PFSK-1 (cell line): ENCODE measurements at regions not wholly inside any gene's neighbourhood (a gene's known extent, or its start where the extent isn't known, plus 50 kb on each side); places are given as distances from the start of the nearest gene placed in this dataset.

Experiments
- FOXP2 ChIP-seq: optimal IDR thresholded peaks from 2 replicates; pipeline ENCODE3; 2011; ENCODE audit warnings: borderline replicate concordance, control low read depth, inconsistent platforms; ENCODE audit not compliant: insufficient read depth; ENCODE audit errors: extremely low read length, extremely low read depth
- POLR2AphosphoS5 ChIP-seq: IDR thresholded peaks from 2 replicates; pipeline ENCODE4 v1.6.1; 2012; ENCODE audit warnings: low read depth, mild to moderate bottlenecking, control low read depth, low read length, moderate library complexity
- REST ChIP-seq, 2 experiments: IDR thresholded peaks; 2 replicates each; pipeline versions ENCODE4 v1.6.1 to v1.8.0; 2011 to 2012; ENCODE audit warnings: low read depth in 2 of 2, low read length in 2 of 2, control low read depth in 1 of 2, inconsistent platforms in 1 of 2, mild to moderate bottlenecking in 1 of 2, moderate library complexity in 1 of 2; ENCODE audit not compliant: insufficient read depth in 1 of 2
- SIN3A ChIP-seq: IDR thresholded peaks from 2 replicates; pipeline ENCODE4 v1.6.1; 2012; ENCODE audit warnings: mild to moderate bottlenecking, low read length, moderate library complexity, borderline replicate concordance; ENCODE audit not compliant: insufficient read depth
- TAF1 ChIP-seq: IDR thresholded peaks from 2 replicates; pipeline ENCODE4 v1.6.1; 2012; ENCODE audit warnings: low read length, control low read depth, borderline replicate concordance; ENCODE audit not compliant: insufficient read depth

- TF ChIP-seq POLR2AphosphoS5 (no peak), REST (IDR thresholded peaks at IDR 0.05; ENCODE audit: insufficient read depth in 1 of 2, low read depth in 2 of 2, low read length in 2 of 2) (no peak), TAF1 (no peak), SIN3A (no peak), FOXP2 (no peak)
Observed at GRCh38 chr7:36078816-36079360, 74.2 kb upstream of the EEPD1 start.

- TF ChIP-seq FOXP2: no peak
- TF ChIP-seq POLR2AphosphoS5: no peak
- no peak for TF ChIP-seq SIN3A
- no peak for TF ChIP-seq REST (IDR thresholded peaks at IDR 0.05; ENCODE audit: insufficient read depth in 1 of 2, low read depth in 2 of 2, low read length in 2 of 2)
- TF ChIP-seq TAF1: no peak
Observed at GRCh38 chr7:36079446-36080025, 73.5 kb upstream of the EEPD1 start.

- TF ChIP-seq POLR2AphosphoS5 (no peak), TAF1 (no peak), FOXP2 (no peak), SIN3A (no peak), REST (IDR thresholded peaks at IDR 0.05; ENCODE audit: insufficient read depth in 1 of 2, low read depth in 2 of 2, low read length in 2 of 2) (no peak)
Observed at GRCh38 chr7:36080843-36081242, 72.2 kb upstream of the EEPD1 start.

- TF ChIP-seq POLR2AphosphoS5: no peak
- TF ChIP-seq SIN3A: no peak
- TF ChIP-seq FOXP2: no peak
- TF ChIP-seq TAF1: no peak
- TF ChIP-seq REST (IDR thresholded peaks at IDR 0.05; ENCODE audit: insufficient read depth in 1 of 2, low read depth in 2 of 2, low read length in 2 of 2): no peak
Observed at GRCh38 chr7:36082216-36082615, 70.8 kb upstream of the EEPD1 start.

DNA sequence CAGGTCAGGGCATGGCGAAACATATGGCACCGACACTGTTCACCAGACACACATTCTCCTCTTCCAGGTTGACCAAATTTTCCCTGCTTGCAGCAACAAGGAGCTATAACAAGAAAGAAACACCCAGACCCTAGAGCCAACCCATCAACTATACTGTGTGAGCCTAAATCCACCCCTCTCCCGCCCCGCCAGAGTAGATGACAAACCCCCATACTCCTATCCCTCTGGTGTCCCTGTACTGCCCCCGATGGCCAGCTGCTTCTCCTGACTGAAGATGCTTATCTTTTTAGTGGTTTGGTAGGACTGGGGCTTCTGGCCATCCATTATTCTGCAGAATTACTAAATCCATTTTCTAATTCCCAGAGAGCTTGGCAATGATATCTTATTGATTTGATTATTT lies 70.1 kb upstream of the EEPD1 start:
- TF ChIP-seq SIN3A (no peak), POLR2AphosphoS5 (no peak), FOXP2 (no peak), REST (IDR thresholded peaks at IDR 0.05; ENCODE audit: insufficient read depth in 1 of 2, low read depth in 2 of 2, low read length in 2 of 2) (no peak), TAF1 (no peak)
